ENCODE measurements at regions not wholly inside any gene's neighbourhood (a gene's known extent, or its start where the extent isn't known, plus 50 kb on each side); places are given as distances from the start of the nearest gene placed in this dataset.

DNA sequence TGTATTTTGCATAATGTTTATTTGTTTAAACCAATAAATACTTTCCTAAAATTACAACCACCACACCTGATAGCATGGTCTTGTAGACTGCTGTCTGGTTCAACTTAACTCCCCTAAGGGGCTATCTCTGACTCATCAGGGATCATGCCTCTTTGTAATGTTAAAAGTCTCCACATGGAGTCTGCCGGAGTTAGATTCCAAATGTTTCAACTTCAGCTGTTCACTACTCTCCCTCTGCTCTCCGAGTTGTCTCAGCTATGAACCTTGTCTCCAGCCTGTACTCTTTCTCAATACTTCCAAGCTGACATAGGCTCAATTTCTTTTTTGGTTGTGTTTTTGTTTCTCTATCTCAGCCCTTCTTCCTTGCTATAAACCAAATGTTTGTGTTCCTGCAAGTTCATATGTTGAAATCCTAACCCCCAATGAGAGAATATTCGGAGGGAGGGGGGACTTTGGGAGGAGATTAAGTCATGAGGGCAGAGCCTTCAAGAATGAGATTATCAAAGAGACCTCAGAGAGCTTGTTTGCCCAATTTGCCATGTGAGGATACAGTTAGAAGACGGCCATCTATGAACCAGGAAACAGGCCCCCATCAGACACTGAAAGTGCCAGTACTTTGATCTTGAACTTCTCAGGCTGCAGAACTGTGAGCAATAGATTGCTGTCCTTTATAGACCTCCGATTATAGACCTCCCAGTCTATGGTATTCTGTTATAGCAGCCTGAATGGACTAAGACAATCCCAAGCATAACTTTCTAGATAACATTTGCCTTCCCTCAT, 858.2 kb downstream of the VRK1 start:
- no peak for DNase-seq (ENCODE audit: low spot score)

DNA sequence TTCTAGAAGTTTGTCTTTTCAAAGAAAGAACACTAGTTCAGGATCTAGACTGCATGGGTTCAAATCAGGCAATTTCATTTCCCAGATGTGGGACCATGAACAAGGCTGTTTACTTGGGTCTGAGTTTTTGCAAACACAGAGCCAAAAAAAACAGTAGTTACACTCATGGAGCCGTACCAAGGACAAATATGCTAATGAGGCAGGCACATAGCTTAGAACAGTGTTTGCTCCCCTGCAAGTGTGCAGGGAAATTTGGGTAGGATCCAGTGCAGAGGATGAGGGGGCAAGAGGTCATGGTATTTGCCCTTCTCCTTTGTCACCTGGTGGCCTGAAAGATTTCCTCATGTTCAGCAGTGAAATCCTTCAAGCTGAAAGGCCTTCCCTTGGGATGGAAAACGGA, 860.4 kb downstream of the VRK1 start:
- DNase-seq (ENCODE audit: low spot score): no peak

- no peak for DNase-seq (ENCODE audit: low spot score)
These were observed 890.9 kb downstream of the VRK1 start for GRCh38 chr14:97687944-97688630.

- DNase-seq (ENCODE audit: low spot score): no peak
These were observed 891.6 kb downstream of the VRK1 start for GRCh38 chr14:97688631-97689336.

DNA sequence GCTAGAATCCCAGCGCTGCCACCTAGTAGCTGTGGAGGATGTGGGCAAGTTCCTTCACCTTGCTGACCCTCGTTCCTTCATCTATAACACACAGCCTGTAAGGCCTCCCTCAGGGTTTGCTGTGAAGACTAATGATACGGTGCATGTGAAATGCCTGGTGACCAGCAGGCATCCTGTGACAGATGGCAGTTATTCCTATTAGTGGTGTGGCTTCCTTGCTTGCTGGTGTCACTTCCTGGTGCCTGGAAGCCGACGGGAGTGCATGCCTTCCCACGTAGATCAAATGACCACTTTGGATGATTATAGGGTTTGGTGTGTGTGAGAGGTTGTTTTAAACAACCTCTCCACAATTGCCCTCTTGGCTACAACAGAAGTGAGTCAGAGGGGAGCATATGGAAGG, 894.9 kb downstream of the VRK1 start:
- no peak for DNase-seq (ENCODE audit: low spot score)

GRCh38 chr14:97695456-97695981, 898.3 kb downstream of the VRK1 start:
- no peak for DNase-seq (ENCODE audit: low spot score)

- DNase-seq (ENCODE audit: low spot score): no peak
These were observed 900.6 kb downstream of the VRK1 start for GRCh38 chr14:97697772-97698171.

GRCh38 chr14:97699026-97699425, 901.8 kb downstream of the VRK1 start:
- no peak for DNase-seq (ENCODE audit: low spot score)

DNA sequence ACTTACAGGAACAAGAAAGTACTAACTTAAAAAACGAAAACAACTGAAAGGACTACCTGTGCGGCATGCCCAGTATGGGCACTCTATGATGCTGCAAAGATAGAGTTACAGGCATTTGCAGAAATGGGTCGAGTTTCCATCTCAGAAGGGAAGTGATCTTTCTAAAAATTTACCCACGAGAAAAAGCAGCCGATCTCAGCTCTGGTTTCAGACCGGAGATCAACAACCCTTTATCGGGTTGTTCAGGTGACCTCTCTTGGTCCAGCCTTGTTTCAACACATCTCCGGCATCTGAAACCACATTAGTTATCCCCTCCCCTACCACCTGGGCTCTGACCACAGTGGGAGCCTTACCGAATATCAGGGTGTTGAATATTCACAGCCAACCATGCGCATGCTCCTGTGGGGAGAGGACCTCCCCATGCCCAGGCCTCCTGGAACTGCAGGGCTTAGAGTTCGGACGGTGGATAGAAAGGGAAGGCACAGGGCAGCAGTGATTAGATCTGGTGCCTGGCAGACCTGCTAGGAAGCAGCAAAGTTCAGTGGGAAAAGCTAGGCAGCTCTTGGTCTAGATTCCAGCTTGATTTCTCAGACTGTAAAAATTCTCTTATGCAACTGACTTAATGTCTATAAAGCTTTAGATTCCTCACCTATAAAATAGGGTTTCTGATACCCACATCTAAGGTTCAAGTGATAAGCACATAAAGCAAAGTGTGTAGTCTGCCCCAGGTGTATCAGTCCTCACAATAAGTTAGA, 906.0 kb downstream of the VRK1 start:
- no peak for DNase-seq (ENCODE audit: low spot score)

- DNase-seq (ENCODE audit: low spot score): no peak
These were observed 907.2 kb downstream of the VRK1 start for GRCh38 chr14:97704316-97704885.

DNA sequence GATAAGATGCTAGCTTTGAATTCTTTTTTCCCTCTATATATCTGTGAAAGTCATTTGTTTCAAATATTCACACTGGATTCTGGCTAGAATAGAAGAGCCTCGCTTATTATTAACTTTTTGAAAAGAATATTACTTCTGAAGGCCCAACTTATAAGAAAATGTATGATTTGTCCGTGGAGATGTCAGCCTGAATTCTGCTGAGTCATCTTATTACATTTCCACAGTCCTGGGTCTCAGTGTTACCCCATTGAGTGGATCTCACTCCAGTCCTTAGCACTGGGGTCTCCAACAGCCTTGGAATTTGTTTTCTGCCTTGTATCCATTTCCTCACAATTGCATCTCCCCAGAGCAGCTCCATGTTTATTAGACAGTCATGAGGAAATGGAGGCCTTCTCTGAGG, 907.9 kb downstream of the VRK1 start:
- DNase-seq (ENCODE audit: low spot score): no peak

GRCh38 chr14:97705976-97706375, 908.8 kb downstream of the VRK1 start:
- DNase-seq (ENCODE audit: low spot score): no peak

- DNase-seq (ENCODE audit: low spot score): no peak
These were observed 909.6 kb downstream of the VRK1 start for GRCh38 chr14:97706819-97707218.

DNA sequence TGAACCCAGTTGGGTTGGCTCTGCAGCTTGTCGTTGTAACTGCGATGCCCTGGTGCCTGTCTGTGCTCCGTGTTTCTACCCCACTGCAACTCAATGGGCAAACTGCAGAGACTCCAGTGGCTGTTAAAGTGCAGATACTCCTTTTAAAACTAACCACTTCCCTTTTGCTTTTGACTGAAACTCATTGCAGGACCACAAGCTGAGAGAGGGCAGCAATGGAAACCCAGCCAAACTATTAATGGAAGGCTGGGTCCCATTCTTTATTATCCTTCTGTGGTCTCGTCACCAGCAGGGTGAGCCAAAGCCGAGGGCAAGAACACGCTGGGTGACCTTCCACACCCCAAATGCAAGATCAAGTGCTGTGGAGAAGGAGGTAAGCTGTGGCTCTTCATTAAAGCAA, 910.4 kb downstream of the VRK1 start:
- no peak for DNase-seq (ENCODE audit: low spot score)

DNA sequence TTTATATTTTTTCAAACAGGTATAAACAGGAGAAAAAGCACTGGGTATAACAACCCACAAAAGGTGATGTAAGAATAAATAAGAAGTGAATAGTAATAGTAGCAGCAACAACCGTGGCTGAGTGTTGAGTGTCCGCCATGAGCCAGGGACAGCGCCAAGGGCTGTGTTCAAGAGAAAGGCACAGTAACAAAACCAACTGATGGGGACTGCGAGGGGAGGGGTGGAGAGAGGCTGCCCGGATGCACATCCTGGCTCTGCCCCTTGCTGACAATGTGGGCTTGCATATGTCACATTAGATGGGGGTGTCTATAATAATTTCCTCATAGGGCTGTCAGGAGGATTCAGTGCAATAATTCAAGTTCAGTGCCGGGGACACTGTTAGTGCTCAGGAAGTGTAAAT, 912.4 kb downstream of the VRK1 start:
- DNase-seq (ENCODE audit: low spot score): no peak

GRCh38 chr14:97710726-97711125, 913.5 kb downstream of the VRK1 start:
- no peak for DNase-seq (ENCODE audit: low spot score)

GRCh38 chr14:97712471-97712870, 915.3 kb downstream of the VRK1 start:
- no peak for DNase-seq (ENCODE audit: low spot score)

DNA sequence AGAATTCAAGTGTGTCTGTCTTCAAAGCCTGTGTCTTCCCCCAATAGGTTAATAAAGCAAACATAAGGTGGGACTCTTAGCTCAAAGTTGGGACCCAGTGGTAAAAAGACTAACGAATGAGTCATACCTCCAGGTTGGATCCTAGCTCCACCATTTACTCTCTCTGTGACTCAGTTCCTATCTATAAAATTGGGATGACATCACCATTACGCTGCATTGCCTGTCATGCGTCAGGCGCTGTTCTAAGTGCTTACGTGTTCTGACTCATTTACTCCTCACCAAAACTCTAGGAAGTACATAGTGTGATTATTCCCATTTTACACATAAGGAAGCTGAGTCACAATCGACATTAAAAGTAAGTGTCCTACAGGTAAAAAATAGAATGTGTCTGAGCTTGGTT, 915.8 kb downstream of the VRK1 start:
- DNase-seq (ENCODE audit: low spot score): no peak

GRCh38 chr14:97718886-97719442, 921.8 kb downstream of the VRK1 start:
- no peak for DNase-seq (ENCODE audit: low spot score)

DNA sequence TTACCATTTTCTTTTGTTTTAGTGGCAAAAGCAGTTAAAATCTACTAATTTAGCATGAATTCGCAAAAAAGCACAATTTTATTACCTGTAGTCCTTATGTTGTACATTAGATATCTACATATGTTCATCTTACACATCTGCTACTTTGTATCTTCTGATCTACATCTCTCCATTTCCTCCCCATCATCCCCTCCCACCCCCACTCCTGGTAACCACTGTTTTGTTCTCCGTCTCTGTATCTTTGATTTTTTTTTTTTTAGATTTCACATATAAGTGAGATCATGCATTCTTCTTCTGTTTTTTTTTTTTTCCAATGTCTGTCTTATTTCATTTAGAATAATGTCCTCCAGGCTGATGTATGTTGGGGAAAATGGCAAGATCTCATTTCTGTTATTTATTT, 922.7 kb downstream of the VRK1 start:
- no peak for DNase-seq (ENCODE audit: low spot score)

DNA sequence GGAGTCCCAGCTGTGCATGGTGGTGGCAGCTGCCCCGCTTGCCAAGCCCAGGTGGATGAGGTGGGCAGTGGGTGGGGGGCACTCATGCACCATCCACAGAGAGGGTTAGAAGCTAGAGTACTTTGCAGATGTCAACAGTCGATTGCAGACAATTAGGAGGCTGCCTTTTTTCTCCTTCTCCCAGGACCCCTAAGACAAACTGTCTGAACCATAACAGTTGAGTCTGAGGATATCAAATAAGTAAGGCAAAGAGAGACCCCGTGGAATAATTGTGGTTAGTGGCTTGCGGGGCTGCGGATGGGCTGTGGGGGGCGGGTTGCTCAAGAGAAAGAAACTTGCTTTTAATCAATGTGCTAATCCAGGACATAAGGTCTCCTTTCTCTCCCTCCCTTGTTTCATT, 926.2 kb downstream of the VRK1 start:
- no peak for DNase-seq (ENCODE audit: low spot score)

Data from ureter (tissue), 1 donor.